Cardiac septum (tissue), 1 donor: ENCODE measurements at regions not wholly inside any gene's neighbourhood (a gene's known extent, or its start where the extent isn't known, plus 50 kb on each side); places are given as distances from the start of the nearest gene placed in this dataset.

Experiments used
- DNase-seq: peaks from one replicate; pipeline ENCODE4 v3.0.0-alpha.2; 2020; ENCODE audit warnings: low spot score
- intact Hi-C: fragments of 100-400 bp; cut with DNase I; formaldehyde crosslinking; loops from one replicate; pipeline ENCODE4 v1.14.0; 2022
- donor health status: DM: no; HTN: no; CAD: no.

DNA sequence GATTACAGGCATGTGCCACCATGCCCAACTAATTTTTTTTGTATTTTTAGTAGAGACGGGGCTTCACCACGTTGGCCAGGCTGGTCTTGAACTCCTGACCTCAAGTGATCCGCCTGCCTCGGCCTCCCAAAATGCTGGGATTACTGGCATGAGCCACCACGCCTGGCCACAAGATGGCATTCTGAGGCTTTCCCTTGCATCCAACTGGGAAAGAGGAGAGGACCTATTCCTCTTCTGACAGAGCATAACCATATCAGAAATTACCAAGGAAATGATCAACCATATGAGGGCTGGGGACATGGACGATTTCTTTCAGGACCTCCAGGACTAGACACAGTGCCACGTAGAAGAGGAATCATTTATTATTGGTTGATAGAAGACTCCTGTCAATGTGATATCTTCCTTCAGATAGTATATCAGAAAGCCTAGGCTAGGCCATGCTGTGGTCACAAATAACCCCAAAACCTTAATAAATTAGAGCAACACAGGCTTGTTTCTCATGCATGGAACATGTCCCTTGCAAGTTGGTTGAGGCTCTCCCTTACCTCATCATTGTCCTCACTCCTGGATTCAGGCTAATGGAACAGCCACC, 372.3 kb upstream of the IL12A start:
- intact Hi-C loops: loop anchor here (1.0 to 5.0 kb wide), 4 partner anchors 116 to 390 kb away; no protein-coding TSS in a partner anchor
- no peak for DNase-seq

DNA sequence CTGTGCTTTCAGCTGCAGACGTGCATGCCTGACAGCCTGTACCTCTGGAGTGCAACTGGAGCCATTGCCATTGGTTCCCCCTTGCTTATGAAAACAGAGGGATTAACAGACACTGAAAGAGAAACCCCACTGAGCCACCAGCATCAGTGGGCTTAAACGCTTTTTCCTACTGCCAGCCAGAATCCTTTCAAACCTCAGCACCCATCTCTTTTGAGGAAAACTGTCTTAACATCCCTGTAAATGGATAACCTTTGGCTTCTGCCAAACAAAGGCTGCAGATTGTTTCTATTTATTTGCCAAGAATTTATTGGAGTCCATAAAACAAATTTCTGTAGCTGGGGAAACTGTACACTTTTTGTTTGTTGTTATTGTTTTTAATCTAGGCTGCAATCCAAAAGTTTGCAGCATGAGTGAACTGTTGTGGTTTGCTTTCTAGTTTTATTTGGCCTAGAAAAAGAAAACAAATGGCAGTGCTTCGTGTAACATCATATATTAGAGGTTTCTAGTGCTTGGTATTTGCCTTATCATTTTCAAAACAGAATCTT, 369.2 kb upstream of the IL12A start:
- intact Hi-C loops: loop anchor here (5.0 kb wide), 1 partner anchor 113 kb away; no protein-coding TSS in a partner anchor
- DNase-seq: no peak

DNA sequence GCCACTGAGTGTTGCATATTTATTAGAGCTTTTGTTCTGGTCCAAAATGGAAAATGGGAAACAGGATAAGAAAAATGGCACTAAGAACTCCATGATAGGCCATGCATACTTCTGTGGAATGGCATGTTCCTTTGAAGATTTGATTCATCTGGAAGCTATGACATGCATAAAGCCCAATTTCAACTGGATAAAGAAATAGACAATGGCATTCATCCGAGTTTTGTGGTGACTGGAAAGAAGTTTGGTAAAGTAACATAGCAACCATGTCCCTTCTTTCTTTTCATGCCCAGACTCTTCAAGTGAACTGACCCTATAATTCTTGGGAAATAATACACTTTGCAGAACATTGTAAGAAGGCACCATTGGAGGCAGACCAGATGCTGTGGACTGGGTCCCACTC, 368.4 kb upstream of the IL12A start:
- DNase-seq: no peak
- intact Hi-C loops: loop anchor here (5.0 kb wide), 1 partner anchor 47 kb away; no protein-coding TSS in a partner anchor

DNA sequence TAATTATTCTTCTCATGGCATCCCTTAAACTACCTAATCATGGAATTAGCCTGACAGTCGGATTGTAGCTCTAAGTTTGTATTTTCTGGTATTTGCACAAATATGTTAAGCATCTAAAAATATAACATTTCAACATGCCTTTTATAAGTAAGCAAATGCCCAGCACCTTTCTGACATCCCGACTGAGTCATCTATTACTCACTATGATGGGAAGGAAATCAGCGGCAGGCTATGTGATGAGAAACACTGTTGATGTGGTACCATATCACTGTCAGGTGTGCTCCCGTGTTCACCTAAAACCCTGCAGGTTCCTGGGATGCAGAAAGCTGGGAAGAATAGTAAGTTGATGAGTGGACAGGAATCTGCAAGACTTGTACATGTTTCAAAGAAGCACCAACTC, 367.8 kb upstream of the IL12A start:
- DNase-seq: no peak
- intact Hi-C loops: loop anchor here (5.0 kb wide), 1 partner anchor 46 kb away; no protein-coding TSS in a partner anchor

DNA sequence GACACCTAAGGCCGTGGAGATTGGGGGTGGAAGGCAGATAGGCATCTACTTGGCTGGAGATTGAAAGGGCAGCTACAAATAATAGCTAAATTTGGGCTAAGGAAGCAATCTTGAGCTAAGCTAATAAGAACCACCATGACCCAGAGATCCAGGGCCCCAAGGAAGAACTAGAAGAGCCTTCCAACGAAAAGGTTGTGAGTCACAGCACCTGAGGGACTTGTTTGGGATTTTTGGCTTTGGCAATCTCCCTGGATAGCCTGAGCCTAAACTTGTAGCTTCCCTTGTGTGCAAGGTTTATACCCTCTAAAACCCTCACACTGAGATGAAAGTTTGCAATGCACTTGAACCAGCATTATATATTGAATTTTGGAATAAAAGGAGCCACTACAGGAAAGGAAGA, 364.0 kb upstream of the IL12A start:
- intact Hi-C loops: loop anchor here (5.0 kb wide), 1 partner anchor 43 kb away; no protein-coding TSS in a partner anchor
- DNase-seq: no peak

GRCh38 chr3:159625594-159625993, 363.0 kb upstream of the IL12A start:
- intact Hi-C loops: no loop called here

DNA sequence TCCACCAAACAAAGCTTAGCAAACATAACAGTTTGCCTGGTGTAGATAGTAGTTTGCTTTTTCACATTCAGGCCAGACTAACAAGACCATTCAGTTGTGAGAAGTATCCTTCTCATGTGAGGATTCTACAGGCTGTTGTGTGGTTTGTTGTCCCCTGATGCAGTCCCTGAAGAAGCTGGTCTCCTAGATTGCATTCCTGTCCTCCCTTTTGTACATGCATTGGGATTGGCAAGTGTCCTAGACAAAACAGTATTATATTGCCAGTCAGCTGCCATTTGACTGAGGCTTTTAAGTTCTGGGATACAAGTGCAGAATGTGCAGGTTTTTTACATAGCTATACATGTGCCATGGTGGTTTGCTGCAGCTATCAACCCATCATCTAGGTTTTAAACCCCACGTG, 362.0 kb upstream of the IL12A start:
- no peak for DNase-seq
- intact Hi-C loops: no loop called here

More at GRCh38 chr3:159625594-159625993, 363.0 kb upstream of the IL12A start:
- DNase-seq: no peak

DNA sequence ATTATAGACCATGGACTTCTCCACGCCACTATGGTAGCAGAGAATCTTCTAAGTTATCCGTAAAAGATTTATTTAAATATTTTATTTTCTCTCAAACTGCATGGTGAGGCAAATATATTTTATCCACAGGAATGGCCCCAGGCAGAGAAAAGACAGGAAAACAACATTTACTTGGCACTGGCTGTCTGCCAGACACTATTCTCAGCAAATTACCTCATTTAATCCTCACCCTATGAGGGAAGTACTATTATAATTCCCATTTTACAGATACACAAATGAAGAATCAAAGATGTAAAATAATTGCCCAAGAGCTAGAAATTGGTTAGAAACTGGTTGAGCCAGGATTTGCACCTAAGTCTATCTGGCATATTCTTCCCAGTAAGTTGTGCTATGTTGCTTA, 361.4 kb upstream of the IL12A start:
- DNase-seq: no peak
- intact Hi-C loops: no loop called here

DNA sequence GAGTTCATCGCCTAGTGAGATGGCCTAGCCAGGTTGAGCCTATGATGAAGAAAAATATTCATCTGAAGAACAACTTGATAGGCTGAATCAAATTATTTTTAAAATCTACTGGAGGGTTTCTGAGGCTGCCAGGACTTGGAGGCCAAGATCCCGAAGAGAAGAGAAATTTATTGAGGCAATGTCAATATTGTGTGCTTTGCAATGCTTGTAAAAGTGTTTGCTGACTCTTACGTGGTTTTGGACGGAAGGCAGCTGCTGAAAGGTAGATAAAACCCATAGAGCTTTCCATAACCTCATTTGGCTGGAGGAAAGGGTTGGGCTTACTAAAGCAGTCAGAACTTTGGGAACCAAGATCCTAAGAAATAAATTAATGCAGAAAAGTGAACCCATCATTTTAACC, 361.0 kb upstream of the IL12A start:
- intact Hi-C loops: no loop called here
- no peak for DNase-seq

GRCh38 chr3:159629329-159630084, 359.1 kb upstream of the IL12A start:
- intact Hi-C loops: no loop called here

GRCh38 chr3:159631226-159631625, 357.4 kb upstream of the IL12A start:
- DNase-seq: no peak
- intact Hi-C loops: no loop called here

More at GRCh38 chr3:159629329-159630084, 359.1 kb upstream of the IL12A start:
- DNase-seq: no peak

DNA sequence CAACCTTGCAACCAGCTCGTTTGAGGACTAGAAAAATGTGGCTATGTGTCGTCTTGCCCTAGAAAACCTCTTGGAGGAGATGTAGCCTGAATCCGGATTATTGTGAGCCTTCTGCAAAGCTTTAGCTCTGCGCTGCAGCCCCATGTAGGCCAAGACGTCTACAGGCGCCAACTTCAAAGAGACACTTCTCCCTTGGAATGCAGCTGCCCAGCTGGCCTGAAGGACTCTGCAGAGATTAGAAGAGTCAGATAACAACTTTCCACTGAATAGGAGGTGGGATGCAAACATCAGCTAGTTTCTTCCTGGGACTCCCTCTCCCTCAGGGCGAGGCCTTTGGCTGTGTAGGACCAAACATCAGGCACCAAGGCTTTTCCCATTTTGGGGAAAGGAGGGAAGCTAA, 356.5 kb upstream of the IL12A start:
- intact Hi-C loops: no loop called here
- no peak for DNase-seq

- intact Hi-C loops: no loop called here
- no peak for DNase-seq
Measured at GRCh38 chr3:159632851-159633250, 355.8 kb upstream of the IL12A start.

- no peak for DNase-seq
- intact Hi-C loops: no loop called here
Measured at GRCh38 chr3:159634483-159634882, 354.2 kb upstream of the IL12A start.

DNA sequence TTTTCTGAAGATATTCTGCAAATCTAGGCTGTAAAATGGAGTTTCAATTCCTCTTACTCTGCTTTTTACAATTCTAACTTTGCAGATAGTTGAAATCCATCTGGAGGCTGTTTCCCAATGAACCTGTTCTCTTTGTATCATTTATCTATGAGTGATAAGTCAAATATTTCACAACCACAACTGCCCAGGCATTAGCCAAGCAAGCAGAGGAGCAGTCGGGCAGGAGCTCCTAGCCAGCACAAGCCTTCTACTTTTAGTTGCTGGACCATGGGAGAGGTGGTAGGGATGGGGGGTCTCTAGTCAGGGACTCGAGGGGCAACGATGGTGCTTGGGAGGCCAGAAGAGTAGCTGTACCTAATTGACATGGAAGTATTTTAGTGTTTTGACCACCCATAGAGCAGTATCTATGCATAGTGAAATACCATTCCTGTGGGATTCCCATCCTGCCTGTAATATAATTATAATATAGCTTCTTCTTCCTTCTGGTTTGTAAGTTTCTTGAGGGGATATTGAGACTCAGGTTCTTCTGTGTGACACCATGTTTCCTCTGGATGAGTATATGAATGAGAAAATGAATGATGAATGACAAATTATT, 353.5 kb upstream of the IL12A start:
- DNase-seq: no peak
- intact Hi-C loops: no loop called here

GRCh38 chr3:159637883-159638542, 350.6 kb upstream of the IL12A start:
- no peak for DNase-seq
- intact Hi-C loops: no loop called here

DNA sequence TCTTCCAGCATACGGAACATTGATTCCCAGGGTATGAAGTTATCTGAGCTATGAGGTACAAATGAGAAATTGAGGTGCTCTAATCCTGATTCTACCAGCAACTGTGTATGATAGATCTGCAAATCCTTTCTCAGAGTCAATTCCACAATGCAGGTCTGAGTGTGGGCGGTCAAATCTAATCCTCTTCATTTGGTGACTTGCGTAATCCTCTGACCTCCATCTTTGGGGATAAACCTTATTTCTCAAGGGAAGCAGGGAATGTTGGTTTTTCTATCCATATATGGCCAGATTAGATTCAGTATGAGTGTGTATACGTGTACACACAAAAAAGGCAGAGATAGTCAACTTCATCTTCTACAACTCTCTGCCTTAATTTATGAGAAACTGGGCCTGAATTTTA, 348.4 kb upstream of the IL12A start:
- DNase-seq: no peak
- intact Hi-C loops: no loop called here

DNA sequence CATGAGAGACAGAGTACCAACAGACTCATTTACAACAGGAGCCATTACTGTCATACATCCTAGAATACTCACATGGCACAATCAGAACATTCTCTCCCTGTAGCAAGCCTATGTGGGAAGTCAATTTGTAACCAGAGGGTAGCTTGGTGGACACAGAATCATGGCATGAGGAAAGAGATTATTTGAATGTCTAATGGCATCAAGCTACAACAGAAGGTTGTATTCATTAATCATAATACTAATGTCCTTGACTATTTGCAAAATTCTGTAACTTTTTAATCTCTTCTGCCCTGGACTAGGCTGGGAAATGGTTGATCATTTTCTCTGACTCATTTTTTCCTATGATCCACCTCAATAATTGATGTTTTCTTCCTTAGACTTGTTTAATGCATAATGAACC, 345.2 kb upstream of the IL12A start:
- intact Hi-C loops: no loop called here
- no peak for DNase-seq

DNA sequence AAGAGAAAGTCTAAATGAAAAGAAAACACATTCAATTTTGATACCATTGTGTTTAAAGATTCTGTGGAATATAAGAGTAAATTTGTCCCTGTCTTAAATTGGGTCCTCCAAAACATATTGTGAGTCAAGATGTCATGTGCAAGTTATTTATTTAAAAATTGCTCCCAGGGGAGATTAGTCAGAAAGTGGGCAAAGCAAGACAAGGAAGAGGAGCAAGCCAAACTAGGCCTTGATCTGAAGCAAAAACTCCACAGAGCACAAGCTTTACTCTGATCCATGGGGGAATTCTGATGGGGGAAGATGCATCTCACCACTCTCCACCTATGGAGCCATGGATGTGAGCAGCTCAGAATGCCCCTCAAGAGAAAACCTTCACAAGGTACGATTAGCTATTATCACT, 342.8 kb upstream of the IL12A start:
- intact Hi-C loops: no loop called here

GRCh38 chr3:159649951-159650350, 338.7 kb upstream of the IL12A start:
- intact Hi-C loops: no loop called here
- no peak for DNase-seq

More for the DNA sequence above, 342.8 kb upstream of the IL12A start:
- no peak for DNase-seq
